ENCODE measurements at regions not wholly inside any gene's neighbourhood (a gene's known extent, or its start where the extent isn't known, plus 50 kb on each side); places are given as distances from the start of the nearest gene placed in this dataset.

- TF ChIP-seq POLR2A (IDR thresholded peaks at IDR 0.05; ENCODE audit: low read length) (no peak), GATA1 (IDR thresholded peaks at IDR 0.05; ENCODE audit: low read depth, low read length) (no peak)
Observed at GRCh38 chr4:83931659-83932438, 395.9 kb downstream of the GPAT3 start.
